K562 (cell line): ENCODE measurements at regions not wholly inside any gene's neighbourhood (a gene's known extent, or its start where the extent isn't known, plus 50 kb on each side); places are given as distances from the start of the nearest gene placed in this dataset.
A peak's percentile ranks its signal among the peaks of the same experiment; 100 is the strongest.
"Not testable (repeated sequence)": the region's sequence is repeated elsewhere in the genome, so short reads cannot be mapped to it uniquely, and the experiment has no call there.

ENCODE experiments used
- HSF4 ChIP-seq: fragments of 250-450 bp; sonication (Bioruptor Pico); IDR thresholded peaks from 2 replicates; pipeline ENCODE4 v2.1.2; 2022; ENCODE audit warnings: mild to moderate bottlenecking, moderate library complexity, borderline replicate concordance
- KDM1A ChIP-seq, 2 experiments: fragments of 450-650 bp; IDR thresholded peaks; 2 replicates each; pipeline ENCODE4 v1.6.1; 2016; ENCODE audit warnings: mild to moderate bottlenecking in 2 of 2
- NRF1 ChIP-seq, 2 experiments: fragments of 450-650 bp; IDR thresholded peaks in 1 of 2; conservative IDR thresholded peaks in 1 of 2; 2 replicates each; pipeline ENCODE4 v1.6.1; 2014; ENCODE audit warnings: mild to moderate bottlenecking in 2 of 2
- SMARCC2 ChIP-seq: fragments of 450-650 bp; IDR thresholded peaks from 2 replicates; pipeline ENCODE4 v1.6.1; 2017; ENCODE audit warnings: antibody characterized with exemption, moderate library complexity, mild to moderate bottlenecking, low read depth
- TCF7 ChIP-seq: sonication (generic); IDR thresholded peaks from 2 replicates; pipeline ENCODE4 v1.6.1; 2016; ENCODE audit warnings: antibody characterized with exemption, borderline replicate concordance
- ZNF263 ChIP-seq: sonication (generic); formaldehyde crosslinking; IDR thresholded peaks from 2 replicates; pipeline ENCODE4 v1.8.0; 2022; ENCODE audit warnings: mild to moderate bottlenecking, missing genetic modification reagents, borderline replicate concordance
- ZNF384 ChIP-seq: IDR thresholded peaks from 2 replicates; pipeline ENCODE4 v1.6.1; 2012; ENCODE audit warnings: low read depth, low read length, improper control_type of control experiment
- ZNF431 ChIP-seq: sonication (generic); formaldehyde crosslinking; IDR thresholded peaks from 2 replicates; pipeline ENCODE4 v1.8.0; 2022; ENCODE audit warnings: mild to moderate bottlenecking, missing genetic modification reagents
- ZNF551 ChIP-seq: fragments of 250-450 bp; sonication (Bioruptor Pico); IDR thresholded peaks from 2 replicates; pipeline ENCODE4 v1.5.0; 2021; ENCODE audit warnings: mild to moderate bottlenecking, moderate library complexity
- TF ChIP-seq, protein P1 (sequence below), 3 experiments: IDR thresholded peaks in 2 of 3; conservative IDR thresholded peaks in 1 of 3; 2 replicates each; pipeline ENCODE4 v1.5.1; 2011 to 2012; ENCODE audit warnings: low read length in 3 of 3, mild to moderate bottlenecking in 3 of 3, control low read depth in 2 of 3, improper control_type of control experiment in 1 of 3, inconsistent platforms in 1 of 3, low read depth in 1 of 3, mixed read lengths in 1 of 3, moderate library complexity in 1 of 3; ENCODE audit not compliant: insufficient read depth in 2 of 3
- TF ChIP-seq, protein P2 (sequence below): sonication (generic); formaldehyde crosslinking; IDR thresholded peaks from 2 replicates; pipeline ENCODE4 v1.8.0; 2023; ENCODE audit warnings: mild to moderate bottlenecking, missing genetic modification reagents
- TF ChIP-seq, protein P3 (sequence below): fragments of 250-450 bp; sonication (Bioruptor Pico); IDR thresholded peaks from 2 replicates; pipeline ENCODE4 v1.5.1; 2021; ENCODE audit warnings: mild to moderate bottlenecking
- TF ChIP-seq, protein P4 (sequence below): sonication (generic); formaldehyde crosslinking; IDR thresholded peaks from 2 replicates; pipeline ENCODE4 v1.8.1; 2023; ENCODE audit warnings: mild to moderate bottlenecking, missing genetic modification reagents

DNA sequence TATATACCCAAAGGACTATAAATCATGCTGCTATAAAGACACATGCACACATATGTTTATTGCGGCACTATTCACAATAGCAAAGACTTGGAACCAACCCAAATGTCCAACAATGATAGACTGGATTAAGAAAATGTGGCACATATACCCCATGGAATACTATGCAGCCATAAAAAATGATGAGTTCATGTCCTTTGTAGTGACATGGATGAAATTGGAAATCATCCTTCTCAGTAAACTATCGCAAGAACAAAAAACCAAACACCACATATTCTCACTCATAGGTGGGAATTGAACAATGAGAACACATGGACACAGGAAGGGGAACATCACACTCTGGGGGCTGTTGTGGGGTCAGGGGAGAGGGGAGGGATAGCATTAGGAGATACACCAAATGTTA lies 165.7 kb upstream of the KCNJ15 start:
- not testable (repeated sequence) for TF ChIP-seq ZNF384; HSF4 (CRISPR knock-in tag); ZNF431 (CRISPR knock-in tag); ZNF551 (CRISPR knock-in tag); ZNF263 (CRISPR knock-in tag); SMARCC2; NRF1 (conservative IDR thresholded peaks at IDR 0.05 in 1 of 2, IDR thresholded peaks at IDR 0.05 in 1 of 2); TCF7
- TF ChIP-seq, protein P1, sequence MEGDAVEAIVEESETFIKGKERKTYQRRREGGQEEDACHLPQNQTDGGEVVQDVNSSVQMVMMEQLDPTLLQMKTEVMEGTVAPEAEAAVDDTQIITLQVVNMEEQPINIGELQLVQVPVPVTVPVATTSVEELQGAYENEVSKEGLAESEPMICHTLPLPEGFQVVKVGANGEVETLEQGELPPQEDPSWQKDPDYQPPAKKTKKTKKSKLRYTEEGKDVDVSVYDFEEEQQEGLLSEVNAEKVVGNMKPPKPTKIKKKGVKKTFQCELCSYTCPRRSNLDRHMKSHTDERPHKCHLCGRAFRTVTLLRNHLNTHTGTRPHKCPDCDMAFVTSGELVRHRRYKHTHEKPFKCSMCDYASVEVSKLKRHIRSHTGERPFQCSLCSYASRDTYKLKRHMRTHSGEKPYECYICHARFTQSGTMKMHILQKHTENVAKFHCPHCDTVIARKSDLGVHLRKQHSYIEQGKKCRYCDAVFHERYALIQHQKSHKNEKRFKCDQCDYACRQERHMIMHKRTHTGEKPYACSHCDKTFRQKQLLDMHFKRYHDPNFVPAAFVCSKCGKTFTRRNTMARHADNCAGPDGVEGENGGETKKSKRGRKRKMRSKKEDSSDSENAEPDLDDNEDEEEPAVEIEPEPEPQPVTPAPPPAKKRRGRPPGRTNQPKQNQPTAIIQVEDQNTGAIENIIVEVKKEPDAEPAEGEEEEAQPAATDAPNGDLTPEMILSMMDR (IDR thresholded peaks at IDR 0.05 in 2 of 3, conservative IDR thresholded peaks at IDR 0.05 in 1 of 3; ENCODE audit: insufficient read depth in 2 of 3, low read depth in 1 of 3, low read length in 3 of 3): not testable (repeated sequence)
- TF ChIP-seq, protein P2, sequence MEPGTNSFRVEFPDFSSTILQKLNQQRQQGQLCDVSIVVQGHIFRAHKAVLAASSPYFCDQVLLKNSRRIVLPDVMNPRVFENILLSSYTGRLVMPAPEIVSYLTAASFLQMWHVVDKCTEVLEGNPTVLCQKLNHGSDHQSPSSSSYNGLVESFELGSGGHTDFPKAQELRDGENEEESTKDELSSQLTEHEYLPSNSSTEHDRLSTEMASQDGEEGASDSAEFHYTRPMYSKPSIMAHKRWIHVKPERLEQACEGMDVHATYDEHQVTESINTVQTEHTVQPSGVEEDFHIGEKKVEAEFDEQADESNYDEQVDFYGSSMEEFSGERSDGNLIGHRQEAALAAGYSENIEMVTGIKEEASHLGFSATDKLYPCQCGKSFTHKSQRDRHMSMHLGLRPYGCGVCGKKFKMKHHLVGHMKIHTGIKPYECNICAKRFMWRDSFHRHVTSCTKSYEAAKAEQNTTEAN (CRISPR knock-in tag): not testable (repeated sequence)
- peak; percentile 45 to 51; a peak in 3 of 4 replicates for TF ChIP-seq KDM1A (IDR thresholded peaks at IDR 0.05)
- TF ChIP-seq, protein P3, sequence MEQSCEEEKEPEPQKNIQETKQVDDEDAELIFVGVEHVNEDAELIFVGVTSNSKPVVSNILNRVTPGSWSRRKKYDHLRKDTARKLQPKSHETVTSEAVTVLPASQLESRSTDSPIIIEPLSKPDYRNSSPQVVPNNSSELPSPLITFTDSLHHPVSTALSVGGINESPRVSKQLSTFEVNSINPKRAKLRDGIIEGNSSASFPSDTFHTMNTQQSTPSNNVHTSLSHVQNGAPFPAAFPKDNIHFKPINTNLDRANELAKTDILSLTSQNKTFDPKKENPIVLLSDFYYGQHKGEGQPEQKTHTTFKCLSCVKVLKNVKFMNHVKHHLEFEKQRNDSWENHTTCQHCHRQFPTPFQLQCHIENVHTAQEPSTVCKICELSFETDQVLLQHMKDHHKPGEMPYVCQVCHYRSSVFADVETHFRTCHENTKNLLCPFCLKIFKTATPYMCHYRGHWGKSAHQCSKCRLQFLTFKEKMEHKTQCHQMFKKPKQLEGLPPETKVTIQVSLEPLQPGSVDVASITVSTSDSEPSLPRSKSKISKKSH (CRISPR knock-in tag): not testable (repeated sequence)
- TF ChIP-seq, protein P4, sequence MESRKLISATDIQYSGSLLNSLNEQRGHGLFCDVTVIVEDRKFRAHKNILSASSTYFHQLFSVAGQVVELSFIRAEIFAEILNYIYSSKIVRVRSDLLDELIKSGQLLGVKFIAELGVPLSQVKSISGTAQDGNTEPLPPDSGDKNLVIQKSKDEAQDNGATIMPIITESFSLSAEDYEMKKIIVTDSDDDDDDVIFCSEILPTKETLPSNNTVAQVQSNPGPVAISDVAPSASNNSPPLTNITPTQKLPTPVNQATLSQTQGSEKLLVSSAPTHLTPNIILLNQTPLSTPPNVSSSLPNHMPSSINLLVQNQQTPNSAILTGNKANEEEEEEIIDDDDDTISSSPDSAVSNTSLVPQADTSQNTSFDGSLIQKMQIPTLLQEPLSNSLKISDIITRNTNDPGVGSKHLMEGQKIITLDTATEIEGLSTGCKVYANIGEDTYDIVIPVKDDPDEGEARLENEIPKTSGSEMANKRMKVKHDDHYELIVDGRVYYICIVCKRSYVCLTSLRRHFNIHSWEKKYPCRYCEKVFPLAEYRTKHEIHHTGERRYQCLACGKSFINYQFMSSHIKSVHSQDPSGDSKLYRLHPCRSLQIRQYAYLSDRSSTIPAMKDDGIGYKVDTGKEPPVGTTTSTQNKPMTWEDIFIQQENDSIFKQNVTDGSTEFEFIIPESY (CRISPR knock-in tag): not testable (repeated sequence)
